T-cell (primary cell): ENCODE measurements at regions not wholly inside any gene's neighbourhood (a gene's known extent, or its start where the extent isn't known, plus 50 kb on each side); places are given as distances from the start of the nearest gene placed in this dataset.

ENCODE experiments used
- ATAC-seq, 4 experiments: fragments of 200-7000 bp in 3 of 4; fragments of 150-1000 bp in 1 of 4; cut with Tn5 transposase; replicated peaks in 1 of 4; 1 replicate in 3 of 4; 2 replicates in 1 of 4; pipeline ENCODE4 v1.10.0; 2021; ENCODE audit warnings: moderate library complexity in 3 of 4, mild to moderate bottlenecking in 2 of 4, moderate number of reproducible peaks in 1 of 4
- CTCF ChIA-PET, 2 donors: fragments of 300-600 bp; sonication (Branson Sonifier 250); formaldehyde crosslinking; loops; one replicate each; lab custom pipeline; 2022; ENCODE audit warnings: antibody characterized with exemption in 2 of 2; lab: Charles Lee
- POLR2A ChIA-PET, 2 donors: fragments of 300-600 bp; sonication (Branson Sonifier 250); formaldehyde crosslinking; loops; one replicate each; lab custom pipeline; 2022; ENCODE audit warnings: antibody characterized with exemption in 2 of 2; lab: Charles Lee
- DNase-seq, 35 experiments: peaks; one replicate each; pipeline versions ENCODE4 v3.0.0 to v3.0.0-alpha.2; 2013 to 2023
- H3K27ac ChIP-seq: one replicate; pipeline ENCODE4 v1.5.1; 2013; ENCODE audit warnings: low read length
- H3K27me3 ChIP-seq, 2 experiments: replicated peaks in 1 of 2; 1 replicate in 1 of 2; 2 replicates in 1 of 2; pipeline versions ENCODE4 v1.6.1 to v1.7.0; 2013; ENCODE audit warnings: low read length in 1 of 2, mixed read lengths in 1 of 2; ENCODE audit not compliant: control insufficient read depth in 2 of 2, insufficient read depth in 2 of 2; ENCODE audit errors: extremely low read depth in 1 of 2
- H3K36me3 ChIP-seq, 2 donors: 1 replicate in 1 of 2; 2 replicates in 1 of 2; pipeline versions ENCODE4 v1.6.1 to v1.7.0; 2013; ENCODE audit warnings: low read length in 1 of 2; ENCODE audit not compliant: control insufficient read depth in 2 of 2, insufficient read depth in 1 of 2; ENCODE audit errors: extremely low read depth in 1 of 2
- H3K4me1 ChIP-seq, 2 experiments: 1 replicate in 1 of 2; 2 replicates in 1 of 2; pipeline versions ENCODE4 v1.6.1 to v1.7.0; 2013; ENCODE audit warnings: low read length in 2 of 2, mixed read lengths in 1 of 2; ENCODE audit not compliant: insufficient read depth in 2 of 2, control insufficient read depth in 1 of 2; ENCODE audit errors: extremely low read depth in 1 of 2
- H3K4me3 ChIP-seq, 2 donors: 1 replicate in 1 of 2; 2 replicates in 1 of 2; pipeline versions ENCODE4 v1.5.1 to v1.7.0; 2013; ENCODE audit warnings: mild to moderate bottlenecking in 2 of 2, low read length in 1 of 2, moderate library complexity in 1 of 2; ENCODE audit not compliant: control insufficient read depth in 1 of 2; ENCODE audit errors: extremely low read depth in 1 of 2
- H3K9me3 ChIP-seq: 2 replicates; pipeline ENCODE4 v1.7.0; 2013
- H3K27ac Mint-ChIP-seq, 2 donors: one replicate each; pipeline ENCODE4 v1.8.0; 2020 to 2021; ENCODE audit warnings: mild to moderate bottlenecking in 2 of 2, mixed read lengths in 2 of 2
- H3K27me3 Mint-ChIP-seq, 2 donors: one replicate each; pipeline ENCODE4 v1.8.0; 2021 to 2022; ENCODE audit warnings: mixed read lengths in 2 of 2
- H3K36me3 Mint-ChIP-seq: one replicate; pipeline ENCODE4 v1.8.0; 2021; ENCODE audit warnings: mixed read lengths
- H3K4me1 Mint-ChIP-seq, 3 donors: one replicate each; pipeline ENCODE4 v1.8.0; 2020 to 2022; ENCODE audit warnings: mixed read lengths in 3 of 3, mild to moderate bottlenecking in 1 of 3
- H3K4me3 Mint-ChIP-seq, 3 donors: one replicate each; pipeline ENCODE4 v1.8.0; 2020 to 2022; ENCODE audit warnings: mild to moderate bottlenecking in 3 of 3, mixed read lengths in 3 of 3, moderate library complexity in 3 of 3
- H3K9me3 Mint-ChIP-seq, 3 donors: one replicate each; pipeline ENCODE4 v1.8.0; 2020 to 2022; ENCODE audit warnings: mixed read lengths in 3 of 3
- WGBS: methylation state at CpG from one replicate; pipeline ENCODE4 v1.1.5; 2013; ENCODE audit warnings: missing lambda C conversion rate; ENCODE audit not compliant: insufficient coverage; 5-methylcytosine and 5-hydroxymethylcytosine counted together

DNA sequence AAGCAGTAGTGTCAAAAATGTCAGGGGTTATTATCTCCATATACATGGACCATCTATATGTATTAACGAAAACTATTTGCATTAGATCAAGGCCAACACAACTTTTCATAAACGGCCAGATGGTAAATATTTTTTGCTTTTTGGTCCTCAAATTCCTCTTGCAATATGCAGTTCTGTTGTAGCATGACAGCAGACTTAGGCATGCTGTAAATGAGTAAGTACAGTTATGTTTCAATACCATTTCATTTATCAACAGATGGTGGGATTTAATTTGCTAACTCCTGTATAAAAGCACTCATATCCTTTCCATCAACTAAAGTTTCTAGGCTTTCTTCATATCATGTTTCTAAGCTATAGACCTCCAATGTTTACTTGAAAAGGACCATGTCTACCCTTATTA is 208.1 kb downstream of the ANKRD50 start:
- H3K4me3 ChIP-seq: no peak overlapping the region
- no peak overlapping the region for H3K27ac ChIP-seq
- Mint-ChIP-seq H3K36me3 (no peaks in the 10 kb centered on the region), H3K9me3 (no peaks in the 10 kb centered on the region), H3K27me3 (no peaks in the 10 kb centered on the region), H3K4me3 (no peak overlapping the region), H3K4me1 (no peaks in the 10 kb centered on the region), H3K27ac (no peak overlapping the region)
- no peaks in the 10 kb centered on the region for H3K9me3 ChIP-seq
- POLR2A ChIA-PET: no interaction called here
- no peak for DNase-seq
- WGBS: no CpG with 5 or more reads among the region's 2 CpGs
- H3K36me3 ChIP-seq: no peaks in the 10 kb centered on the region
- CTCF ChIA-PET: no interaction called here
- H3K4me1 ChIP-seq: no peaks in the 10 kb centered on the region
- ATAC-seq: no peak
- no peaks in the 10 kb centered on the region for H3K27me3 ChIP-seq

DNA sequence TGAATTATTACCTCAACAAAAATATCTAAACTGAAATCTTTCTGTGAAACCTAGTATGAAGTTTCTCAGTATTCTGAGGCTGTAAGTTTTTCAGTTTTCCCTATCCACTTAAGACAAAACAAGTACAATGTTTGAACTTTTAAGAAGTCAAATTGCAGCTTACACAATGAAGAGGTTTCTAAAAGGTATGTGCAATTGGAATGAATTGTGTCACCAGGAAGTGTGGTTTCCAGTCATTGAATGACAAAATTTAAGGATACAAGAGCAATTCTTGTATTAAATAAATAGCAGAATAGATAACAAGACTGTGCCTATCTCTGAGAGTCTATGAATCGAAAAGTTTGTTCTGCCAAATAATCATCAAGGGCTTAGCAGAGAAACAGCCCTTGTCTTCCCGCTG is 207.3 kb downstream of the ANKRD50 start:
- no peaks in the 10 kb centered on the region for H3K4me1 Mint-ChIP-seq
- no peaks in the 10 kb centered on the region for H3K36me3 Mint-ChIP-seq
- no peaks in the 10 kb centered on the region for H3K27me3 Mint-ChIP-seq
- no peak overlapping the region for H3K27ac Mint-ChIP-seq
- WGBS: no CpG with 5 or more reads among the region's 2 CpGs
- Histone ChIP-seq H3K4me3 (no peak overlapping the region), H3K27me3 (no peaks in the 10 kb centered on the region), H3K9me3 (no peaks in the 10 kb centered on the region), H3K36me3 (no peaks in the 10 kb centered on the region), H3K27ac (no peak overlapping the region), H3K4me1 (no peaks in the 10 kb centered on the region)
- CTCF ChIA-PET: no interaction called here
- peaks cover 0 to 3% (median 0%) of the 10 kb centered on the region in 3 donors for H3K9me3 Mint-ChIP-seq
- POLR2A ChIA-PET: no interaction called here
- no peak for ATAC-seq
- H3K4me3 Mint-ChIP-seq: no peak overlapping the region
- DNase-seq: no peak

DNA sequence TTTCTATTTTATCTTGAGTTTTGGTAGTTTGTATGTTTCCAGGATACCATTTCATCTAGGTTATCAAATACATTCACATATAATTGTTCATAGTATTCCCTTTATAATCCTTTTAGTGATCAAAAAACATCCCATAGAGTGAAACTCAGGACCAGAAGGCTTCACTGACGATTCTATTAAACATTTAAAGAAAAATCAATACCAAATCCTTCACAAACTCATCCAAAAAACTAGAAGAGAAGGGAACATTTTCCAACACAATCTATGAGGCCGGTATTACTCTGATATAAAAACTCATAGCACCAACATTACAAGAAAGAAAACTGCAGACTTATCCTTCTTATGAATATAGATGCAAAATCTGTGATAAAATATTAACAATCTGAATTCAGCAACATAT is 203.4 kb downstream of the ANKRD50 start:
- H3K36me3 Mint-ChIP-seq: no peaks in the 10 kb centered on the region
- ATAC-seq: no peak
- Histone ChIP-seq H3K27me3 (no peaks in the 10 kb centered on the region), H3K27ac (no peak overlapping the region), H3K36me3 (no peaks in the 10 kb centered on the region), H3K4me1 (no peaks in the 10 kb centered on the region), H3K9me3 (no peaks in the 10 kb centered on the region), H3K4me3 (no peak overlapping the region)
- H3K27me3 Mint-ChIP-seq: no peaks in the 10 kb centered on the region
- no peak overlapping the region for H3K4me3 Mint-ChIP-seq
- CTCF ChIA-PET: no interaction called here
- H3K9me3 Mint-ChIP-seq: peaks cover 0 to 3% (median 0%) of the 10 kb centered on the region in 3 donors
- no peaks in the 10 kb centered on the region for H3K4me1 Mint-ChIP-seq
- POLR2A ChIA-PET: no interaction called here
- no CpG with 5 or more reads among the region's 2 CpGs for WGBS
- H3K27ac Mint-ChIP-seq: no peak overlapping the region
- no peak for DNase-seq

DNA sequence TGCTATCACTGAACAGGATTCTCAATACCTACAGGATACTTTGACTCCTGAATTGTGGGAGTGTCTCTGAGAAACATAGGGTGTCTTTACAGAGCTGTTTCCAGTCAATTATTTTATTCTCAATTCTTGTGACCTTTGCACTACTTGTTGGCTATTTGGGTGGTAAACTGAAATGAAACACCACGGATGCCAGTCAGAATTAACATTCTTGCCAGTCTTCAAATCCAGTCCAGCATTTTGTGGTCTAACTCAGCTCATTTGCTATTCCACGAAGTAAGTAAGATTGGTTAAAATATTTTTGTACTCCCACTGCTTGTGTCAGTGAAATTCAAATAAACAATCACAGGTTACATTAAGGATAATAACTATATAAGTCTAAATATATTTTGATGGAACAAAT is 197.9 kb downstream of the ANKRD50 start:
- WGBS: no CpG with 5 or more reads among the region's 2 CpGs

DNA sequence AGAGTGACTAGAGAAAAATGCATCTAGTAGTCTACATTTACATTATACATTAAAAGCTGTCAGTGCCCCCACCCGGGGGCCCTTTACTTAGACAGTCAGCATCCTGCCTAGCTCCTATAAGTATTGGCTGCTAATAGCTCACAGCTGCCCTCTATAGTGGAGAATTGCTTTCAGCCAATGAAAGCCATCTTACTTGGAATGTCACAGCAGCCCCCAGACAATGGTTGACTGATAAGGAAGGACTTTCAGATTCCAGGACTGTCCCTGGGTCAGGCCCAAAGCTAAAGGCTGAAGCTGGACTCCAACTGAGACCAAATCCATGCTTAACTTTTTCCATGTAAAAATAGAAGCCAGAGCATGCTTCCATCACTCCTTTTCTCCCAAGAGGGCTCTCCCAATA is 196.9 kb downstream of the ANKRD50 start:
- Mint-ChIP-seq H3K4me3 (no peak overlapping the region), H3K27me3 (peaks cover 0 to 4% of the 10 kb centered on the region in 2 donors), H3K27ac (no peak overlapping the region), H3K4me1 (no peaks in the 10 kb centered on the region), H3K9me3 (peaks cover 0 to 4% (median 0%) of the 10 kb centered on the region in 3 donors), H3K36me3 (no peaks in the 10 kb centered on the region)
- WGBS: 60% methylated on average over 1 of the region's 1 CpG
- H3K36me3 ChIP-seq: no peaks in the 10 kb centered on the region
- H3K4me1 ChIP-seq: no peaks in the 10 kb centered on the region
- no peak overlapping the region for H3K4me3 ChIP-seq
- no peak for DNase-seq
- no peak for ATAC-seq
- no peak overlapping the region for H3K27ac ChIP-seq
- no peaks in the 10 kb centered on the region for H3K9me3 ChIP-seq
- CTCF ChIA-PET: no interaction called here
- no peaks in the 10 kb centered on the region for H3K27me3 ChIP-seq
- POLR2A ChIA-PET: no interaction called here

More for the DNA sequence above, 197.9 kb downstream of the ANKRD50 start:
- H3K4me3 Mint-ChIP-seq: no peak overlapping the region
- peaks cover 0 to 4% of the 10 kb centered on the region in 2 donors for H3K27me3 Mint-ChIP-seq
- ChIA-PET POLR2A (interaction anchor here in 1 of 2 donors (0.6 kb wide), 1 partner anchor 14 kb away, joined by 4 read pairs; no protein-coding TSS in a partner anchor), CTCF (no interaction called here)
- H3K27ac ChIP-seq: no peak overlapping the region
- DNase-seq (no peak), ATAC-seq (no peak)
- no peak overlapping the region for H3K27ac Mint-ChIP-seq
- no peaks in the 10 kb centered on the region for H3K9me3 ChIP-seq
- H3K4me1 ChIP-seq: no peaks in the 10 kb centered on the region
- H3K9me3 Mint-ChIP-seq: peaks cover 0 to 7% (median 0%) of the 10 kb centered on the region in 3 donors
- H3K4me3 ChIP-seq: no peak overlapping the region
- no peaks in the 10 kb centered on the region for H3K36me3 ChIP-seq
- H3K36me3 Mint-ChIP-seq: no peaks in the 10 kb centered on the region
- H3K4me1 Mint-ChIP-seq: no peaks in the 10 kb centered on the region
- no peaks in the 10 kb centered on the region for H3K27me3 ChIP-seq

DNA sequence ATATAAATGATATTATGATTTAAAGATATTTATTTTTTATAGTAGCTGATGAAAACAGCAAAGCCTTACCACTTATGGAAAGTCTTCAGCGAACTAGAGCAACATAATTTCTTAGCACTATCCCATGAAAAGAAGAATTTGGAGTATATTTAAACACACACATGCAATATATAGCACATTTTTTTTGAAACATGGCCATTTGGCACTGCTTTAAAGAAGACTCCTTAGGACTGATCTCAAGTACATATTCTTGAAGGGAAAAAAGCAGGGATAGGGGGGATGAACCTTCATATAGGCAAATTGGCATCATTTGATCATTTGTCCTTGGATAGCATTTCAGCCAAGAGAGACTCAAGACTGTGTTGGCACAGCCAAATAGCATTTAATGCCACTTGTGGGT is 193.3 kb downstream of the ANKRD50 start:
- no CpG with 5 or more reads among the region's 1 CpG for WGBS
- peaks cover 0 to 7% of the 10 kb centered on the region in 2 donors for H3K27me3 Mint-ChIP-seq
- H3K9me3 Mint-ChIP-seq: peaks cover 0 to 4% (median 3%) of the 10 kb centered on the region in 3 donors
- ChIA-PET POLR2A (no interaction called here), CTCF (no interaction called here)
- no peak overlapping the region for H3K27ac Mint-ChIP-seq
- Histone ChIP-seq H3K36me3 (no peaks in the 10 kb centered on the region), H3K9me3 (no peaks in the 10 kb centered on the region), H3K4me3 (no peak overlapping the region), H3K4me1 (no peaks in the 10 kb centered on the region), H3K27me3 (no peaks in the 10 kb centered on the region), H3K27ac (no peak overlapping the region)
- no peak for ATAC-seq
- H3K4me3 Mint-ChIP-seq: no peak overlapping the region
- no peaks in the 10 kb centered on the region for H3K36me3 Mint-ChIP-seq
- DNase-seq: no peak
- no peaks in the 10 kb centered on the region for H3K4me1 Mint-ChIP-seq

DNA sequence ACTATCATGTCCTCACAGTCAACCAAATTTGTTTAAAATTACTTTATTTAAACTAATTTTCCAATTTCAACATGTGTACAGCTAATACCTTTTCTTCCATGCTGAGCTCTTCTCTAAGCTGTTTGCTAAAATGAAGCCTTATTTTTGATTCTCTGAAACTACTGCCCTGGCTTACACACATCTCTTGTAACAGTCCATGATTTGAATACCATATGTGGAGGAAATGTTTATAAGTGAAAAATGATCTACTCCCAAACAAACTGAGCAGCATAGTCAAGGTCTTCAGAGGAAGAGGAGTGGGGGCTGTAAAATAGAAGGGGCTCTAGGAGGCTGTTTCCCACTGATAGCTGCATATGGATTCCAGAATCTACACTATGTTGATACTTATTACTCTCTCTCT is 188.7 kb downstream of the ANKRD50 start:
- CTCF ChIA-PET: no interaction called here
- DNase-seq (no peak), ATAC-seq (no peak)
- Histone ChIP-seq H3K27ac (no peak overlapping the region), H3K4me3 (no peak overlapping the region), H3K9me3 (no peaks in the 10 kb centered on the region), H3K36me3 (no peaks in the 10 kb centered on the region), H3K4me1 (no peaks in the 10 kb centered on the region), H3K27me3 (no peaks in the 10 kb centered on the region)
- Mint-ChIP-seq H3K36me3 (no peaks in the 10 kb centered on the region), H3K4me3 (no peak overlapping the region), H3K4me1 (no peaks in the 10 kb centered on the region), H3K27ac (no peak overlapping the region), H3K9me3 (peaks cover 0 to 7% (median 3%) of the 10 kb centered on the region in 3 donors), H3K27me3 (peaks cover 0 to 3% of the 10 kb centered on the region in 2 donors)
- POLR2A ChIA-PET: no interaction called here
